PC-9 (cell line): ENCODE measurements at regions not wholly inside any gene's neighbourhood (a gene's known extent, or its start where the extent isn't known, plus 50 kb on each side); places are given as distances from the start of the nearest gene placed in this dataset.

Experiments
- BruUV-seq: library from RNA; stranded (reverse); fragments of 400-500 nt; replicated peaks from 2 replicates; lab custom pipeline; 2021; lab: Mats Ljungman, UMichigan
- CTCF ChIA-PET: fragments of 300-600 bp; sonication (Branson Sonifier 250); formaldehyde crosslinking; loops from one replicate; lab custom pipeline; 2022; ENCODE audit warnings: antibody characterized with exemption; lab: Charles Lee
- POLR2A ChIA-PET: fragments of 300-600 bp; sonication (Branson Sonifier 250); formaldehyde crosslinking; loops from one replicate; lab custom pipeline; 2022; ENCODE audit warnings: antibody characterized with exemption; ENCODE audit not compliant: unreplicated experiment; lab: Charles Lee
- DNase-seq, 2 experiments: peaks; one replicate each; pipeline versions ENCODE4 v3.0.0 to v3.0.0-alpha.2; 2015 to 2022; ENCODE audit warnings: mixed read lengths in 1 of 2
- H2AFZ ChIP-seq: fragments of 200-600 bp; sonication (generic); 2 replicates; pipeline ENCODE4 v1.8.1; 2017; ENCODE audit warnings: antibody characterized with exemption
- H3F3A ChIP-seq: fragments of 200-600 bp; sonication (generic); 2 replicates; pipeline ENCODE4 v1.8.1; 2017; ENCODE audit warnings: antibody characterized with exemption, mild to moderate bottlenecking, low read depth; ENCODE audit not compliant: insufficient read depth
- H3K27ac ChIP-seq: fragments of 200-600 bp; sonication (generic); 2 replicates; pipeline ENCODE4 v1.6.1; 2016; ENCODE audit warnings: mixed run types
- H3K27me3 ChIP-seq: fragments of 200-600 bp; sonication (generic); 2 replicates; pipeline ENCODE4 v1.6.1; 2016; ENCODE audit warnings: low read depth, mixed run types; ENCODE audit not compliant: insufficient read depth
- H3K36me3 ChIP-seq: fragments of 200-600 bp; sonication (generic); 2 replicates; pipeline ENCODE4 v1.6.1; 2016; ENCODE audit warnings: low read depth, mixed run types
- H3K4me1 ChIP-seq: fragments of 200-600 bp; sonication (generic); replicated peaks from 2 replicates; pipeline ENCODE4 v1.6.1; 2016; ENCODE audit warnings: mixed run types; ENCODE audit not compliant: insufficient read depth
- H3K4me2 ChIP-seq: fragments of 200-600 bp; sonication (generic); 2 replicates; pipeline ENCODE4 v1.6.1; 2017; ENCODE audit warnings: mixed run types
- H3K4me3 ChIP-seq: fragments of 200-600 bp; sonication (generic); 2 replicates; pipeline ENCODE4 v1.6.1; 2016; ENCODE audit warnings: mixed run types
- H3K79me2 ChIP-seq: fragments of 200-600 bp; sonication (generic); 2 replicates; pipeline ENCODE4 v1.6.1; 2017; ENCODE audit warnings: low read depth, mixed run types
- H3K9me2 ChIP-seq: fragments of 200-600 bp; sonication (generic); 2 replicates; pipeline ENCODE4 v1.8.1; 2017; ENCODE audit warnings: mild to moderate bottlenecking; ENCODE audit not compliant: insufficient read depth
- H3K9me3 ChIP-seq: fragments of 200-600 bp; sonication (generic); 2 replicates; pipeline ENCODE4 v1.8.1; 2016; ENCODE audit warnings: low read depth; ENCODE audit not compliant: insufficient read depth
- H4K20me1 ChIP-seq: fragments of 200-600 bp; sonication (generic); 2 replicates; pipeline ENCODE4 v1.8.1; 2017; ENCODE audit not compliant: insufficient read depth
- CTCF ChIP-seq: fragments of 200-600 bp; sonication (generic); conservative IDR thresholded peaks from 2 replicates; pipeline ENCODE4 v1.6.1; 2017; ENCODE audit warnings: mixed run types, antibody characterized with exemption, mild to moderate bottlenecking, moderate library complexity
- EZH2 ChIP-seq: fragments of 200-600 bp; sonication (generic); IDR thresholded peaks from 2 replicates; pipeline ENCODE4 v1.8.0; 2017; ENCODE audit warnings: antibody characterized with exemption, low read depth
- intact Hi-C: fragments of 100-400 bp; cut with micrococcal nuclease; formaldehyde crosslinking; loops from one replicate; pipeline ENCODE4 v1.10.0; 2022; ENCODE audit not compliant: unreplicated experiment

GRCh38 chr12:42932936-42933335 lies 343.4 kb upstream of the PRICKLE1 start:
- POLR2A ChIA-PET: no interaction called here
- CTCF ChIA-PET: no interaction called here

GRCh38 chr12:42926232-42926631 lies 336.7 kb upstream of the PRICKLE1 start:
- intact Hi-C loops: no loop called here
- TF ChIP-seq CTCF (no peak), EZH2 (no peak)
- POLR2A ChIA-PET: no interaction called here
- Histone ChIP-seq H4K20me1 (no peaks in the 10 kb centered on the region), H3K27me3 (no peaks in the 10 kb centered on the region), H3K79me2 (no peaks in the 10 kb centered on the region), H3K9me3 (no peaks in the 10 kb centered on the region), H3F3A (no peaks in the 10 kb centered on the region), H3K27ac (no peak overlapping the region), H3K4me2 (no peak overlapping the region), H3K4me1 (0 out of 2 replicates have a peak, but pooled peaks cover 4% of the 10 kb centered on the region), H3K36me3 (no peaks in the 10 kb centered on the region), H3K4me3 (no peak overlapping the region), H2AFZ (no peak overlapping the region), H3K9me2 (no peaks in the 10 kb centered on the region)
- CTCF ChIA-PET: no interaction called here
- no TSS peak for BruUV-seq
- no peak for DNase-seq

More at GRCh38 chr12:42932936-42933335, 343.4 kb upstream of the PRICKLE1 start:
- no peak for DNase-seq
- no peaks in the 10 kb centered on the region for H4K20me1 ChIP-seq
- H3K9me3 ChIP-seq: no peaks in the 10 kb centered on the region
- TF ChIP-seq CTCF (no peak), EZH2 (no peak)
- H3K4me2 ChIP-seq: no peak overlapping the region
- no peak overlapping the region for H3K27ac ChIP-seq
- no peak overlapping the region for H3K4me3 ChIP-seq
- no peaks in the 10 kb centered on the region for H3K79me2 ChIP-seq
- H3K36me3 ChIP-seq: no peaks in the 10 kb centered on the region
- no peak overlapping the region for H2AFZ ChIP-seq
- no peaks in the 10 kb centered on the region for H3K4me1 ChIP-seq
- H3K9me2 ChIP-seq: no peaks in the 10 kb centered on the region
- no TSS peak for BruUV-seq
- H3K27me3 ChIP-seq: no peaks in the 10 kb centered on the region
- H3F3A ChIP-seq: no peaks in the 10 kb centered on the region
- intact Hi-C loops: no loop called here

GRCh38 chr12:42924482-42924881 lies 334.9 kb upstream of the PRICKLE1 start:
- Histone ChIP-seq H3K4me3 (no peak overlapping the region), H3K9me2 (0 out of 2 replicates have a peak, but pooled peaks cover 3% of the 10 kb centered on the region), H3K27me3 (no peaks in the 10 kb centered on the region), H3K27ac (no peak overlapping the region), H3K4me1 (0 out of 2 replicates have a peak, but pooled peaks cover 4% of the 10 kb centered on the region), H4K20me1 (no peaks in the 10 kb centered on the region), H3K4me2 (no peak overlapping the region), H2AFZ (no peak overlapping the region), H3K79me2 (no peaks in the 10 kb centered on the region), H3K36me3 (no peaks in the 10 kb centered on the region), H3K9me3 (no peaks in the 10 kb centered on the region), H3F3A (no peaks in the 10 kb centered on the region)
- intact Hi-C loops: no loop called here
- BruUV-seq: no TSS peak
- POLR2A ChIA-PET: no interaction called here
- DNase-seq: no peak
- CTCF ChIA-PET: interaction anchor here (0.6 kb wide), 1 partner anchor 167 kb away, joined by 3 read pairs; no protein-coding TSS in a partner anchor
- TF ChIP-seq EZH2: no peak

- Histone ChIP-seq H3K27ac (no peak overlapping the region), H3K9me2 (0 out of 2 replicates have a peak, but pooled peaks cover 4% of the 10 kb centered on the region), H3F3A (no peaks in the 10 kb centered on the region), H2AFZ (no peak overlapping the region), H4K20me1 (no peaks in the 10 kb centered on the region), H3K4me2 (no peak overlapping the region), H3K36me3 (no peaks in the 10 kb centered on the region), H3K79me2 (no peaks in the 10 kb centered on the region), H3K4me1 (0 out of 2 replicates have a peak, but pooled peaks cover 4% of the 10 kb centered on the region), H3K27me3 (no peaks in the 10 kb centered on the region), H3K9me3 (no peaks in the 10 kb centered on the region), H3K4me3 (no peak overlapping the region)
- no peak for TF ChIP-seq EZH2
- TF ChIP-seq CTCF: no peak
- intact Hi-C loops: no loop called here
- no peak for DNase-seq
- no TSS peak for BruUV-seq
- ChIA-PET CTCF (no interaction called here), POLR2A (no interaction called here)
Measured at GRCh38 chr12:42923583-42923982, 334.0 kb upstream of the PRICKLE1 start.
